ENCODE measurements at regions not wholly inside any gene's neighbourhood (a gene's known extent, or its start where the extent isn't known, plus 50 kb on each side); places are given as distances from the start of the nearest gene placed in this dataset.
"Not testable (repeated sequence)": the region's sequence is repeated elsewhere in the genome, so short reads cannot be mapped to it uniquely, and the experiment has no call there.

- not testable (repeated sequence) for H3K9me3 ChIP-seq (ENCODE audit: control insufficient read depth, insufficient read depth, low read length); H3K4me3 ChIP-seq (ENCODE audit: low read length); H3K4me1 ChIP-seq (ENCODE audit: control insufficient read depth, insufficient read depth, low read length); H3K36me3 ChIP-seq (ENCODE audit: control insufficient read depth, insufficient read depth, low read length); H3K27me3 ChIP-seq (ENCODE audit: control insufficient read depth, insufficient read depth, low read length); DNase-seq (ENCODE audit: low read depth, low spot score); H3K27ac ChIP-seq (ENCODE audit: low read length)
- no CpG with 5 or more reads among the region's 29 CpGs for WGBS (ENCODE audit: insufficient coverage, insufficient read length)
Observed at GRCh38 chr4:130012806-130013205, 916.9 kb downstream of the C4orf33 start.

GRCh38 chr4:130021706-130022105 is 925.8 kb downstream of the C4orf33 start:
- DNase-seq (ENCODE audit: low read depth, low spot score) = no peak
- Histone ChIP-seq H3K27me3 (ENCODE audit: control insufficient read depth, insufficient read depth, low read length) (no peaks in the 10 kb centered on the region), H3K4me1 (ENCODE audit: control insufficient read depth, insufficient read depth, low read length) (no peaks in the 10 kb centered on the region), H3K9me3 (ENCODE audit: control insufficient read depth, insufficient read depth, low read length) (no peaks in the 10 kb centered on the region), H3K4me3 (ENCODE audit: low read length) (no peak overlapping the region), H3K36me3 (ENCODE audit: control insufficient read depth, insufficient read depth, low read length) (no peaks in the 10 kb centered on the region), H3K27ac (ENCODE audit: low read length) (no peak overlapping the region)
- WGBS (ENCODE audit: insufficient coverage, insufficient read length) = no CpG with 5 or more reads among the region's 2 CpGs

- no CpG with 5 or more reads among the region's 2 CpGs for WGBS (ENCODE audit: insufficient coverage, insufficient read length)
- no peaks in the 10 kb centered on the region for H3K9me3 ChIP-seq (ENCODE audit: control insufficient read depth, insufficient read depth, low read length)
- H3K36me3 ChIP-seq (ENCODE audit: control insufficient read depth, insufficient read depth, low read length) = no peaks in the 10 kb centered on the region
- DNase-seq (ENCODE audit: low read depth, low spot score) = no peak
- H3K27me3 ChIP-seq (ENCODE audit: control insufficient read depth, insufficient read depth, low read length) = no peaks in the 10 kb centered on the region
- no peaks in the 10 kb centered on the region for H3K4me1 ChIP-seq (ENCODE audit: control insufficient read depth, insufficient read depth, low read length)
- H3K27ac ChIP-seq (ENCODE audit: low read length) = no peak overlapping the region
- no peak overlapping the region for H3K4me3 ChIP-seq (ENCODE audit: low read length)
Observed at GRCh38 chr4:130023088-130023487, 927.1 kb downstream of the C4orf33 start.

- Histone ChIP-seq H3K4me1 (ENCODE audit: control insufficient read depth, insufficient read depth, low read length) (peaks cover 2% of the 10 kb centered on the region; the same call in 1 of the 2 replicates), H3K9me3 (ENCODE audit: control insufficient read depth, insufficient read depth, low read length) (no peaks in the 10 kb centered on the region), H3K4me3 (ENCODE audit: low read length) (no peak overlapping the region), H3K27ac (ENCODE audit: low read length) (no peak overlapping the region), H3K27me3 (ENCODE audit: control insufficient read depth, insufficient read depth, low read length) (no peaks in the 10 kb centered on the region), H3K36me3 (ENCODE audit: control insufficient read depth, insufficient read depth, low read length) (no peaks in the 10 kb centered on the region)
- DNase-seq (ENCODE audit: low read depth, low spot score) = no peak
- WGBS (ENCODE audit: insufficient coverage, insufficient read length) = no CpG with 5 or more reads among the region's 2 CpGs
Observed at GRCh38 chr4:130025701-130026100, 929.7 kb downstream of the C4orf33 start.

GRCh38 chr4:130026185-130026584 is 930.2 kb downstream of the C4orf33 start:
- no CpG with 5 or more reads among the region's 1 CpG for WGBS (ENCODE audit: insufficient coverage, insufficient read length)
- Histone ChIP-seq H3K36me3 (ENCODE audit: control insufficient read depth, insufficient read depth, low read length) (no peaks in the 10 kb centered on the region), H3K27me3 (ENCODE audit: control insufficient read depth, insufficient read depth, low read length) (no peaks in the 10 kb centered on the region), H3K4me1 (ENCODE audit: control insufficient read depth, insufficient read depth, low read length) (peaks cover 2% of the 10 kb centered on the region; the same call in 1 of the 2 replicates), H3K27ac (ENCODE audit: low read length) (no peak overlapping the region), H3K4me3 (ENCODE audit: low read length) (no peak overlapping the region), H3K9me3 (ENCODE audit: control insufficient read depth, insufficient read depth, low read length) (no peaks in the 10 kb centered on the region)
- DNase-seq (ENCODE audit: low read depth, low spot score) = peak; percentile 95

- H3K4me1 ChIP-seq (ENCODE audit: control insufficient read depth, insufficient read depth, low read length) = peaks cover 2% of the 10 kb centered on the region; the same call in 1 of the 2 replicates
- no CpG with 5 or more reads among the region's 2 CpGs for WGBS (ENCODE audit: insufficient coverage, insufficient read length)
- H3K36me3 ChIP-seq (ENCODE audit: control insufficient read depth, insufficient read depth, low read length) = no peaks in the 10 kb centered on the region; the same call in 1 of the 2 replicates
- no peaks in the 10 kb centered on the region for H3K27me3 ChIP-seq (ENCODE audit: control insufficient read depth, insufficient read depth, low read length)
- DNase-seq (ENCODE audit: low read depth, low spot score) = no peak
- H3K9me3 ChIP-seq (ENCODE audit: control insufficient read depth, insufficient read depth, low read length) = no peaks in the 10 kb centered on the region
- no peak overlapping the region for H3K4me3 ChIP-seq (ENCODE audit: low read length)
- no peak overlapping the region for H3K27ac ChIP-seq (ENCODE audit: low read length)
Observed at GRCh38 chr4:130027973-130028372, 932.0 kb downstream of the C4orf33 start.

GRCh38 chr4:130028552-130028951 is 932.6 kb downstream of the C4orf33 start:
- WGBS (ENCODE audit: insufficient coverage, insufficient read length) = no CpG with 5 or more reads among the region's 3 CpGs

GRCh38 chr4:130029442-130029841 is 933.5 kb downstream of the C4orf33 start:
- Histone ChIP-seq H3K36me3 (ENCODE audit: control insufficient read depth, insufficient read depth, low read length) (no peaks in the 10 kb centered on the region; the same call in 1 of the 2 replicates), H3K4me3 (ENCODE audit: low read length) (no peak overlapping the region), H3K27ac (ENCODE audit: low read length) (no peak overlapping the region), H3K4me1 (ENCODE audit: control insufficient read depth, insufficient read depth, low read length) (peaks cover 2% of the 10 kb centered on the region; the same call in 1 of the 2 replicates), H3K27me3 (ENCODE audit: control insufficient read depth, insufficient read depth, low read length) (no peaks in the 10 kb centered on the region), H3K9me3 (ENCODE audit: control insufficient read depth, insufficient read depth, low read length) (no peaks in the 10 kb centered on the region)
- WGBS (ENCODE audit: insufficient coverage, insufficient read length) = no CpG with 5 or more reads among the region's 1 CpG
- DNase-seq (ENCODE audit: low read depth, low spot score) = no peak

More at GRCh38 chr4:130028552-130028951, 932.6 kb downstream of the C4orf33 start:
- Histone ChIP-seq H3K27ac (ENCODE audit: low read length) (no peak overlapping the region), H3K4me3 (ENCODE audit: low read length) (no peak overlapping the region), H3K4me1 (ENCODE audit: control insufficient read depth, insufficient read depth, low read length) (peaks cover 2% of the 10 kb centered on the region; the same call in 1 of the 2 replicates), H3K27me3 (ENCODE audit: control insufficient read depth, insufficient read depth, low read length) (no peaks in the 10 kb centered on the region), H3K9me3 (ENCODE audit: control insufficient read depth, insufficient read depth, low read length) (no peaks in the 10 kb centered on the region), H3K36me3 (ENCODE audit: control insufficient read depth, insufficient read depth, low read length) (no peaks in the 10 kb centered on the region; the same call in 1 of the 2 replicates)
- DNase-seq (ENCODE audit: low read depth, low spot score) = no peak

- no peak overlapping the region for H3K27ac ChIP-seq (ENCODE audit: low read length)
- peaks cover 2% of the 10 kb centered on the region; the same call in 1 of the 2 replicates for H3K4me1 ChIP-seq (ENCODE audit: control insufficient read depth, insufficient read depth, low read length)
- no peak overlapping the region for H3K4me3 ChIP-seq (ENCODE audit: low read length)
- H3K9me3 ChIP-seq (ENCODE audit: control insufficient read depth, insufficient read depth, low read length) = no peaks in the 10 kb centered on the region
- no CpG with 5 or more reads among the region's 4 CpGs for WGBS (ENCODE audit: insufficient coverage, insufficient read length)
- no peak for DNase-seq (ENCODE audit: low read depth, low spot score)
- no peaks in the 10 kb centered on the region; the same call in 1 of the 2 replicates for H3K36me3 ChIP-seq (ENCODE audit: control insufficient read depth, insufficient read depth, low read length)
- no peaks in the 10 kb centered on the region for H3K27me3 ChIP-seq (ENCODE audit: control insufficient read depth, insufficient read depth, low read length)
Observed at GRCh38 chr4:130031858-130032257, 935.9 kb downstream of the C4orf33 start.

GRCh38 chr4:130033657-130034056 is 937.7 kb downstream of the C4orf33 start:
- H3K4me1 ChIP-seq (ENCODE audit: control insufficient read depth, insufficient read depth, low read length); H3K27ac ChIP-seq (ENCODE audit: low read length); H3K4me3 ChIP-seq (ENCODE audit: low read length); H3K36me3 ChIP-seq (ENCODE audit: control insufficient read depth, insufficient read depth, low read length); DNase-seq (ENCODE audit: low read depth, low spot score); H3K9me3 ChIP-seq (ENCODE audit: control insufficient read depth, insufficient read depth, low read length); H3K27me3 ChIP-seq (ENCODE audit: control insufficient read depth, insufficient read depth, low read length): not testable (repeated sequence)
- no CpG with 5 or more reads among the region's 7 CpGs for WGBS (ENCODE audit: insufficient coverage, insufficient read length)

- H3K27me3 ChIP-seq (ENCODE audit: control insufficient read depth, insufficient read depth, low read length) = no peaks in the 10 kb centered on the region
- no peak overlapping the region for H3K4me3 ChIP-seq (ENCODE audit: low read length)
- no peak overlapping the region for H3K27ac ChIP-seq (ENCODE audit: low read length)
- H3K36me3 ChIP-seq (ENCODE audit: control insufficient read depth, insufficient read depth, low read length) = no peaks in the 10 kb centered on the region; the same call in 1 of the 2 replicates
- H3K4me1 ChIP-seq (ENCODE audit: control insufficient read depth, insufficient read depth, low read length) = no peaks in the 10 kb centered on the region
- no peak for DNase-seq (ENCODE audit: low read depth, low spot score)
- no peaks in the 10 kb centered on the region for H3K9me3 ChIP-seq (ENCODE audit: control insufficient read depth, insufficient read depth, low read length)
Observed at GRCh38 chr4:130034876-130035275, 938.9 kb downstream of the C4orf33 start.

Data from iPS DF 6.9 (cell line).